Ramos (cell line): ENCODE measurements at regions not wholly inside any gene's neighbourhood (a gene's known extent, or its start where the extent isn't known, plus 50 kb on each side); places are given as distances from the start of the nearest gene placed in this dataset.

Experiments
- in situ Hi-C: fragments of 300-500 bp; cut with MboI; formaldehyde crosslinking; loops from one replicate; pipeline ENCODE4 v1.14.3; 2022; ENCODE audit warnings: low sequenced_read_pairs; ENCODE audit not compliant: unreplicated experiment

DNA sequence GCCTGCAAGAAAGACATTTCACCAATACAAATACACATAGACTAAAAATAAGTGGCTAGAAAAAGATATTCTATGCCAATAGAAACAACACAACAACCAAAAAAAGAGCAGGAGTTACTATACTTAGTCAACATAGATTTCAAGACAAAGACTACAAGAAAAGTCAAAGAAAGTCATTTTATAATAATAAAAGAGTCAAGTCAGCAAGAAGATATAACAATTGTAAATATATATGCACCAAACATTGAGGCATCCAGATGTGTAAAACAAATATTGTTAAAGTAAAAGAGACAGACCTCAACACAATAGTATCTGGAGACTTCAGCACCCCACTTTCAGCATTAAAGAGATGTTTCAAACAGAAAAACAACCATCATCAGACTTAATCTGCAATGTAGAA, 104.6 kb downstream of the AMY1C start:
- in situ Hi-C loops = no loop called here

DNA sequence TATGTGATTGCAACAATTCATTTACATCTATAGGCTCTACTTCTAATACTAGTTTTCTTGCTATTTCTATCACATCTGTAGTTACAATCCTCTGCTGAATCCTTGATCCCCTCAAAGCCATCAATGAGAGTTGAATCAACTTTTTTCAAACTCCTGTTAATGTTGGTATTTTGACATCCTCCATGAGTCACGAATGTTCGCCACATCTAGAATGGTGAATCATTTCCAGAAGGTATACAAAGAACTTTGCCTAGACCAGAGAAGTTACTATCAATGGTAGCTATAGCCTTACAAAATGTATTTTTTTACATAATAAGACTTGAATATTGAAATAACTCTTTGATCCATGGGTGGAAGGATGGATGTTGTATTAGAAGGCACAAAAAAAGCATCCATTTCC, 110.0 kb downstream of the AMY1C start:
- in situ Hi-C loops = no loop called here

DNA sequence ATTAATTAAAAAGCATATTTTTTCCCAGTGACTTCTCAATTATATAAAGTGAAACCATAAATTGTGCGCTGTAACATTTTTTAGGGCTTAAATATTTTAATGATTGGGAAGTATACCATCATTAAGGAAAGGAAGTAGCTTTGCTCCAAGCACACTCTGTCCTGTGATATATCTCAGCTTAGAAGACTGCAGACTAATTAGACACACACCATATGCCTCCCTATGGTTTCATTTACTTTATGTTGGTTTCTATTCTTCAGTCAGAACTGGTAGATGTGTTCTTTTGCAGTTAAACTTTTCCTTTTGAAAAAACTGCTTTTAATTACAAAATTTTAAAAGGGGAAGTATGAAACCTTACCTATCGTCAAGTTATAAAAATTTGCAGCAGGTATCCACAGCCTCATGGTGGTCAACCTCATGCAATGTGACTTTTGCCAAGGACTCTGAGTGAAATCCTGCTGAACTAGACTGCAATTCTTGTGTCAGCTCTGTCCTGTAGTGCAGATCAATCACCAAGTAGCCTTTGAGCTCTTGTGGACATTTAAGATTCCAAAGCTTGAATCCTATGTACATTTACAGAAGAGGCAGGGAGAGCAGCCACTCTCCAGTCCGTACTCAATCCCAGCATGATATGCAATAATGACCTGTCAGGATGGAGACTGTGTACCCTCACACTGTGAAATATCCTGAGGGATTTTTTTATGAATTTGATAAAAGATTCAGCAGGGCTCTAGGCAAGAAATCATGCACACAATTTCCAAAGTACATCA, 149.1 kb downstream of the AMY1C start:
- in situ Hi-C loops = no loop called here

DNA sequence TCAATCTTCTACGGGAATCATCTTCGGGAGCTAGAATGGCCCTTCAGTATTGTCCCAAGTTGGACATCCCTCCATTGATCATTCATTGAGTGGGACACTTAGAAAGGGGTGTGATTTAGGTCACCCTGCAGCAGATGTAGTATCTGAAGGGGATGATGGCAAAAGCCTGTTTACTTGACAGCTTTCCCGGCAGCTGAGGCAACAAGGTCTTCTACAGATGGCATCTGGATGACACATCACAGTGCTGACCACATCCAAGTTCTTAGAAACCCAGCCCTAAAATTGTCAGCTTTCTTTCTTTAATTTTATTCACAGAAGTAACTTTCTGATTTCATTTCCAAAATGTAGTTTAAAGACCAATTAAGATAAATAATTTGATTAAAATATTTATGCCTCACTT, 150.3 kb downstream of the AMY1C start:
- in situ Hi-C loops = no loop called here

DNA sequence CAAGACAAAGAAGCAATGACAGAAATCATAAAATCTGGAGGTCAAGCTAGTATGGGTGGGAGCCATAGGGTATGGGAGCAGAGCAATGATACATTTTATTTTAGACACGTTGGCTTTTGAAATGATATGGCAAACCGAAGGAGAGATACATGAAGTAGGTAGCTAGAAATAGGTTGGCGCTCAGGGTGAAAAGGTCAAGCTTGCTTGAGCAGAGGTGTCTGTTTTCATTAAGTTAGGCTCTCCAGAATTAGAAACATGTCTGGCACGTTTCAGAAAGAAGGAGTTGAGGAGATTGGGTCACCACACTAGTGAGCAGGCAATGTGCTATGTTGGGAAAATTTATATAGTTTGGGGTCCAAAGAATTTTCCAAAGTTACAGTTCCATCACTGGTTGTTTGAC, 151.4 kb downstream of the AMY1C start:
- in situ Hi-C loops = no loop called here

DNA sequence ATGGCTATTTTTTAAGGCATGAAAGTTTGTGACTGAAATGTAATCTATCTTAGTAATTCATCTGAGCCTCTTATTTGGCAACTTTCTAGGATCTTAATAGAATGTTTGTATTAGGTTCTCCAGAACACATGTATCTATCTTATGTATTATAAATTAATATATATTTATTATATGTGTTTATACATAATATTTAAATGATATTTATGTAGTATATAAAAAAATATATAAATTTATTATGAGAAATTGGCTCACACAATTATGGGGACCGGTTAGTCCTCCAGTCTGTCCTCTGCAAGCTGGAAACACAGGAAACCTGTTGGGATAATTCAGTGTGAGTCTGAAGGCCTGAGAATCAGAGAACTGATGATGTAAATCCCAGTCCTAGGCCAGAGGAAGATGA, 155.7 kb downstream of the AMY1C start:
- in situ Hi-C loops = no loop called here

DNA sequence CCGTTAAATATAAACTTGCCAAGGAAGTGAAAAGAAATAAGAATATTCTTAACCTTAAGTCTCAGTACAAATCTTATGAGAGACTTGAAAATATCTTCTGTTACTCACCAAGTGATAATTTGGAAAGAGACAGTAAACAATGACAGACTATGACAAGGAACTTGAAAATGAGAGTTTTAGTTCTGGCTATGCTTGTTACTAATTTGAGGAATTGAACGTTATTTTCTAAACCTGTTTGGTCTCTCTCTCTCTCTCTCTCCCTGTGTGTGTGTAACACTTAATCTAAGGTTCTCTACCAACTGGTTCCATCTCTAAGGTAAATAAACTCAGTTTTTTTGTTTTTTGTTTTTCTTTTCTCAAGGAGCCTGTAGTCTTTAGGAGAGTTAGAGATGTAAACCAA, 161.8 kb downstream of the AMY1C start:
- in situ Hi-C loops = no loop called here

DNA sequence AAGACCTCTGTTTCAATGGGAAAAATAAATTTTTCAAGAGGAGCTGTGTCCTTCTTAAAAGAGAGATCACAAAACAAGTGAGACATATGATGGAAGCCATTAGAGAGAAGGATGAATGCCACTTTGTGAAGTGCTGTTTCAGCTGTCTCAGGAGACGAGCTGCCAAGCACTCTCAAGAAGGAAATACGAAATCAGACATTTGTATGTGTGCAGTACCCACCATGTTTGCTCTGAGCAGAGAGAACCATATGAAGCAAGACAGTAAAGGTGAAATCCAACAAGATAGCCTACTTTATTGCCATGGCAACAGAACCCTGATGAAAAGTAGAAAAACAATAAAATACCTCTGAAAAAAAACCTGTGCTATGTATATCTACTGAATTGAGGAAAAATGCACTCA, 168.1 kb downstream of the AMY1C start:
- in situ Hi-C loops = no loop called here

DNA sequence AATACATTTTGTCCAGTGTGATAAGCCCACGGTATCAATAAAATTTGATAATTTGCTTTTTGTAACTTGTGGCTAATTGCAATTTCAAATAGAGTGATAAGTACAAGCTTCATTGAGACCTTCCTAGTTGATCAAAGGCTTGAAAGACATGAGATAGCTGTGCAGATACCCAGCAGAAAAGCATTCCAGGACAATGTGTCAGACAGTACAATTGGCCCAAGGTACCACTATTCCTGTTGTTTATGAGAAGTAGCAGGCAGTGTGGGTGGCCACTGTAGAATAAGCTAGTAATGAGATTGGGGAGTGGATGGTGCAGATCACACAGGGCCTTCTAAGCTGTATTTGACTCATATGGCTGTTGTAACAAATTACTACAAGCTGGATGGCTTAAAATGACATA, 182.2 kb downstream of the AMY1C start:
- in situ Hi-C loops = no loop called here

DNA sequence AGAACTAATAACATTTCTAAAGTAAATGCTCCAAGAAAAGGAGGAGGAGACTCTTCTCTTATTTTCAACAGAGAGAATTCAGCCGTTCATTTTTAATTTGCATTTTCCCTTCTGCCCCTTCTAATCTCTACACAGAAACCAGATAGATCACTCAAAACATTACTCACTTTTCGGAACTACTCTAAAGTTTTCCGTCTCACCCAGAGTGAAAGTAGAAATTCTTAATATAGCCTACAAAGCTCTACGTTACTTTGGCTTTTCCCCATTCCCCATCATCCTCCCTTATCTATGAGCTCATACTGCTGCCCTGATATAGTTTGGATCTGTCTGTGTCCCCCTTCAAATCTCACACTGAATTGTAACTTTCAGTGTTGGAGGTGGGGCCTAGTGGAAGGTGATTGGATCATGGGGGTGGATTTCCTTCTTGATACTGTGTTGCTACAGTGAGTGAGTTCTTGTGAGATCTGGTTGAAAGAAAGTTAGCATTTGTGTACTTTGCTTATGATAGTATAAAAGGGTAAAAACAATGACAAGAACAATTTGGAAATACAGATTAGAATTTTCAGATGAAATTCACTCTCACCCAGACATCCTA, 188.2 kb downstream of the AMY1C start:
- in situ Hi-C loops = no loop called here

DNA sequence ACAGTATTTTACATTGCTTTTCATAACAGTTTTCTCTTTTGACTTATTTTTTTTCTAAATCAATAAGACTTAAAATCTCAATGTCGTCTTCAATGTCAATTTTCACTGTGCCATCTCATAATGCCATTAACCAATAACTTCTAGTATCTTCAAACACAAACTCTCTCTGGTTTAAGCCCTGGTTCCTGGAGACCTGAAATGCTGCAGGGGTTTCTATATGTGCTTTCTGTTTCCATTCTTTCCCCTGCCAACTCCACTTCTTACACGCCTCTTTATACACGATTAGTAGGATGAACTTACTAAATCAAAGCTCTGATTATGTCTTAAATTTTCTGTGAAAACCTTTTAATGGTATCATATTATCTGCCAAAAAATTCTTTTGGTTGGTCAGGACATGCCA, 191.4 kb downstream of the AMY1C start:
- in situ Hi-C loops = no loop called here

DNA sequence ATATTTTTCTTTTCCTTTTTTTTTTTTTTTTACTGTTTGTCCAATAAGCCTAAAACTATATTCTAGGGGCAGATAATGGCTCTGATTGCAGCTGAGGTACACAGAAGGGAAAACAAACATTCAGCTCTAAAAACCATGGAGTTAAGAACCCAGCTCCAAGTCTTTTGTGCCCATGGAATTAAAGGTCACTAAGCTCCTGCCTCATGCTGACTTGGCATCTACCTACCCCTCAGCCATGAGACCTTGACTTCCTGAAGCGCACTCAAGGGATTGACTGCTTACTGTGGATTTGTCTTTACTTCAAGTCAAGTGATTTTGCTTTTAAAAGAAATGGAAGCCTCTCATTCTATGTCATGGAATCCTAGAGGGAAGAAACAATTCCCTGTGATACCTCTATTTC, 192.3 kb downstream of the AMY1C start:
- in situ Hi-C loops = no loop called here

DNA sequence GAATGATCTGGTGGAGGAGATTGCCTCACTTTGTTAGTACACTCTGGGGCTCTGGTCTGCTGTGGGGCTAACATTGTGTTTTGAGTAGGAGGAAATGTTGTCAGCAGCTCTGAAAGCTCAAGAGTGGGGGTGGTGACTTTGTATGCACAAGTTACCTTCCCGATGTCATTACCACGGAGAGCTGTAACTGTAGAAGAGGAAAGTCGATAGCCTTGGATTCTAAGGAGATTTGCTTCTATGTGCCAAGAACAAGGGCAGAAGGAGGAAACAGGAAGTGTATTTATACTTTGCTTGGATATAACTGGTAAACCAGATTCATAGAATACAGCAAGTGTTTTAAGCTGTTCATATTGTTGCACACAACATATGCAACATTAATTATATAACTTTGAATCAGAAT, 196.1 kb downstream of the AMY1C start:
- in situ Hi-C loops = no loop called here

DNA sequence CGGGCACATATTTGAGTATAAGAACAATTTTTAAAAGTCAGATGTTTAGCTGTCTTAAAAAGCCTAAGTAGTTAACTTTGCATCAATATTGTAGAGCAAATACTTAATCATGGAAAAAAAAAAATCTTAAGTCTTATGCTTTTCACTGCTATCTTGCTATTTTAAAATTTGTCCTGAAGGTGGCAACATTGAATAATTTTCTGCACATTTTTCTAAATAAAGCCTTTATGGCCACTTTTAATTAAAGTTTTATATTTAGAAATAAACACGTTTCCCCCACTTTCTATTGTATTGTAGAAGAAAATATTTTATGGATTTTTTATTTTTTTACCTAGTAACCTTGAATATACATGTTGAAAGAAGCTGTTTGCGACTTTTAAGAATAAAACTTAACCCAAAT, 198.8 kb downstream of the AMY1C start:
- in situ Hi-C loops = no loop called here

DNA sequence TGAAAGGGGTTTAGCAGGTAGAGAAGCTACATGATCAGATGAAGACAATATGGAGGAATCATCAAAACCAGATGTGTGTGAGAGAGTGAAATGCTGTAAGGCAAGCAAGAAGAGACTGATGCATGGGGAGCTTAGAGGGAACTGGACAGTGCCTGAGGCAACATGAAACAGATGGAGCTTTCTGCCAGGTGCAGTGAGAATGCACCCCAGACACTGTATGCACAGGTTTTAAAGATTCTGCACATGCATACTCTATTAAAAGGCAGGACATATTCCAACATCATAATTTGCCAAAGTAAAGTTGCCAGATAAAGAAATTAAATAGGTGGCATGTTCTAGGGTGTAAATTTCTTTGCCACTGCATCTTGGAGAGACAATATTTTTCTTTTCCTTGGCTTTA, 200.1 kb downstream of the AMY1C start:
- in situ Hi-C loops = no loop called here

DNA sequence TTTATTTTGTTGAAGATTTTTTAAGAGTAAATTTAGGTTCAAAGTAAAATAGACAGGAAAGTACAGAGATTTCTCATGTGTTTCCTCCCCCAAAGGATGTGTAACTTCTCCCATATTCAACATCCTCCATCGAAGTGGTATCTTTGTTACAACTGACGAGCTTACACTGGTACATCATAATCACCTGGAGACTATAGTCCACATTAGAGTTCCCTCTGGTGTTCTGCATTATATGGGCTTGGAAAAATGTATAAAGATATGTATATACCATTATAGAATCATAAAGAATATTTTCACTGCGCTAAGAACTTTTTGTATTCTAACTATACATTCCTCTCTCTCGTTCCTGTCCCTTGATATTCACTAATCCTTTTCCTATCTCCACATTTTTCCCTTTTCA, 203.7 kb downstream of the AMY1C start:
- in situ Hi-C loops = no loop called here

DNA sequence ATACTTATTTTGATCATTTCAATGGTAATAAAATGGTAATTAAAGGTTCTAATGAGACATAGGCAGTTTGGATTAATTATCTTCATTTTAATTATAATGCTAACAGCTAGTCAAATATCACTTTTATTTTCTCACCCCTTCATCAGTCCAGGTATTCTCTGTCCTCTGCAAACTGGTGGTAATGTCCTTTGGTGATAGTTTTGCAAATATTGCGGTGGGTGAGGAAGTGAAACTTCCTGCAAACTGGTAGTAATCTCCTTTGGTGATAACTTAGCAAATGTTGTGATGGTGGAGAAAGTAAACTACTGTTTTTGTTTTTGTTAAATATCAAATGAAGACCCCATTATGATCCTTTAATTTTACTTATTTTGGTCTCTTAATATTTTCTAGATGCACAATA, 209.0 kb downstream of the AMY1C start:
- in situ Hi-C loops = no loop called here

DNA sequence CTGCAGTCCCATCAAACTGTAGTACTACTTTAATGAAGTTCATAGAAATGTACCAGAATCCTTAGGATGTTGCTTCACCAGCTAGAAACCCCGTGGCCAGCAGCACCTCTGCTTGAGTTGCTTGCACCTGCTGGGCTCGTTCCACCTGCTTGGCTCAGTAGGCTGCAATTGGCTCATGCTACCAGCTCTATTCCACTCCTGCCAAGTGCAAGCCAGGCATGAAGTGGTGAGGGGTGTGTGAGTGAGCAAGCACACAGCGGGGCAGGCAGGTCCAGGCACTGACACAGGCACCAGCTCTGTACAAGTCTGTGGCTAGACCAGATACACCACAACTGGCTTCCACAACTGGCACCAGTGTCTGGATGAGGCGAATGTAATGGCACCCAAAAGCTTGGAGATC, 209.9 kb downstream of the AMY1C start:
- in situ Hi-C loops = no loop called here

DNA sequence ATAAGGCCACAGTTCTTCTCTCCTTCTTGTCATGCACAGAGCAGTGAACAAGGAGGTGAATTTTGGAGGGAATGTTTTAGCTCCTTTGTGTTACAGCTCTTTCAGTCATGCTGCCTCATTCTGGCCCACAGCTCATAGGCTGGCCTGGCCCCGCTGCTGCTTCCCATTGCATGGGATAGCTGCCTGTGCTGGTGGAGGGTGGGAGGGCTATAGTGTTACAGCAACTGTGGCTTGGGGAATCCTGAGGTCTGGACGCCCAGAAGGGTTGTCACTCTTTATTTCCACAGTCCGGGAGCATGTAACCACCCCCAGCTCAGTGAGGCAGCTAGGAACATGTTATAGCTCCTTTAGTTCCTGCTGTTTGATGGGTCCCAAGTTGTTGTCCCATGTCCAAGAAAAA, 210.3 kb downstream of the AMY1C start:
- in situ Hi-C loops = no loop called here

DNA sequence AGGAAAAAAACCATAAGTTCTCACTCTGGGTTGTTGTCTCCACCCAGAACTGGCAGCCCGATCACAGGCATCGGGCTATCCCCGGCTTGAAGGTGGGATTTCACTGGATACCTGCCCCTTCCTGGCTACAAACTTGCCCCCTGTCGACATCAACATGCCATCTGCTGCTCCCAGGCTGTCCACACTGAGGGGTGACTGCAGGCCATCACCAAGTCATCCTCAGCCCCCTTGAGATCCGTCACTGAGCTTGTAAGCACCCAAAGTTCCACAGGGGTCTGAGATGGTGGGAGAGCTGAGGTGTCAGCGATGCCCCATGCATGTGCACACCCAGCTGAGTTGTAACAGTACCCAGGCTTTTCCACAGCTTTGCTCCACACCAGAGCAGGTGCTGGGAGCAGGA, 211.0 kb downstream of the AMY1C start:
- in situ Hi-C loops = no loop called here

DNA sequence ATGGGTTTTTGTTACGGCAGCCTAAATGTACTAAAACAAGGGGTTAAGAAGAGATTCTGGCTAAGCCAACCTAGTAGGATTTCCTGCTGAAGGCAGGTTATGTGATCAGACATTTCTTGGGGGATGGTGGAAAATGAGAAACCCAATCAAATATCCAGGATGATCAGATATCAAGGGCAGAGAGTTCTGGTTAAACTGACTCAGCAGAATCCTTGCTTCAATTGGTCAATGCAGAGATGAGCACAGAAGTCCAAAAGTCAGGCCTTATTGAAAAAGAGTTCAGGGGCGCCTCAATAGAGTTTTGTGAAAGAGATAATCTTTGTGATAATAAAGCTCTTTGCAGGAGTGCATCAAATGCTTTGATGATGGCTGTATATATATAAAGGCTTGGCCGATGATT, 237.1 kb downstream of the AMY1C start:
- in situ Hi-C loops = no loop called here

DNA sequence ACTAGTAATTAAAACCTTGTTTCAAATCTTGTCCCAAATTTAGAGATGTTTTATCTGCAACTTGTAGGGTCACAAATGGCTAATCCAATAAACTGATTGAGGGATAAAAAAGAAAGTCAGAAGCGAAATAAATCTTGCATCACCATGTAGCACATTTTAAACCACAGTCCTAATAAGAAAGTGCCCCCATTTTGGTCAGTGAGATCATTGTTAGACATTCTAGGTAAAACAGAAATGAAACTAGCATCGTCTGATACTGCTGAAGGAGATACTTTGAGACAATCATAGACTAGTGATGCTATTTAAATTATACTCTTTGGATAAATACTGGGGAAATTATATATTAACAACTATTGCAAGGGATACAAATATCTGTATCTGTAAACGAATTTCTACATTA, 247.9 kb downstream of the AMY1C start:
- in situ Hi-C loops = no loop called here
